ENCODE measurements at regions not wholly inside any gene's neighbourhood (a gene's known extent, or its start where the extent isn't known, plus 50 kb on each side); places are given as distances from the start of the nearest gene placed in this dataset.

- no peak for TF ChIP-seq THAP12 (CRISPR knock-in tag; IDR thresholded peaks at IDR 0.05)
- 2% methylated on average over 4 of the region's 4 CpGs for WGBS (ENCODE audit: insufficient coverage, low coverage, missing lambda C conversion rate)
- ATAC-seq (no peak), FAIRE-seq (no peak), DNase-seq (ENCODE audit: extremely low read depth in 1 of 4, low spot score in 3 of 4) (no peak)
- Histone ChIP-seq H3K27ac (ENCODE audit: extremely low read depth, low read depth, low read length) (no peak overlapping the region), H3K4me1 (replicated peaks in 1 of 2; ENCODE audit: control insufficient read depth in 2 of 2, insufficient read depth in 2 of 2, low read length in 2 of 2) (no peaks in the 10 kb centered on the region), H3K9ac (ENCODE audit: insufficient read depth in 1 of 2, low read depth in 2 of 2, low read length in 2 of 2) (no peak overlapping the region), H3K36me3 (ENCODE audit: control insufficient read depth, insufficient read depth, low read length) (no peaks in the 10 kb centered on the region), H2AFZ (ENCODE audit: low read depth, low read length) (no peak overlapping the region), H4K20me1 (replicated peaks; ENCODE audit: control insufficient read depth, insufficient read depth, low read length) (no peaks in the 10 kb centered on the region; the same call in 1 of the 2 replicates), H3K9me1 (ENCODE audit: control insufficient read depth, insufficient read depth, low read length) (no peaks in the 10 kb centered on the region), H3K79me2 (ENCODE audit: control insufficient read depth, insufficient read depth, low read length) (no peaks in the 10 kb centered on the region), H3K27me3 (ENCODE audit: control insufficient read depth in 2 of 2, insufficient read depth in 2 of 2, low read length in 2 of 2) (no peaks in the 10 kb centered on the region; a peak in 1 of 5 replicates), H3K4me2 (ENCODE audit: insufficient read depth, low read length) (no peak overlapping the region), H3K4me3 (no peak overlapping the region), H3K9me3 (replicated peaks; ENCODE audit: control insufficient read depth, insufficient read depth, low read depth, low read length) (no peaks in the 10 kb centered on the region)
- no TSS peak for BruUV-seq (replicated peaks)
- CTCF ChIA-PET (ENCODE audit: low intra/inter-chr PET ratio), result no interaction called here
- intact Hi-C loops (cut with micrococcal nuclease), result no loop called here
- POLR2A ChIA-PET, result interaction anchor here (0.7 kb wide), 1 partner anchor 217 kb away, joined by 4 read pairs; no protein-coding TSS in a partner anchor
- in situ Hi-C loops (cut with MboI), result no loop called here
Observed at GRCh38 chr11:135017296-135017695, 605.3 kb upstream of the B3GAT1 start.

- FAIRE-seq, result no peak
- Histone ChIP-seq H3K27ac (ENCODE audit: extremely low read depth, low read depth, low read length) (no peak overlapping the region), H4K20me1 (replicated peaks; ENCODE audit: control insufficient read depth, insufficient read depth, low read length) (no peaks in the 10 kb centered on the region; the same call in 1 of the 2 replicates), H3K36me3 (ENCODE audit: control insufficient read depth, insufficient read depth, low read length) (no peaks in the 10 kb centered on the region), H3K4me1 (replicated peaks in 1 of 2; ENCODE audit: control insufficient read depth in 2 of 2, insufficient read depth in 2 of 2, low read length in 2 of 2) (no peaks in the 10 kb centered on the region), H3K9me1 (ENCODE audit: control insufficient read depth, insufficient read depth, low read length) (no peaks in the 10 kb centered on the region), H2AFZ (ENCODE audit: low read depth, low read length) (no peak overlapping the region), H3K9ac (ENCODE audit: insufficient read depth in 1 of 2, low read depth in 2 of 2, low read length in 2 of 2) (no peak overlapping the region), H3K4me2 (ENCODE audit: insufficient read depth, low read length) (no peak overlapping the region), H3K4me3 (no peak overlapping the region), H3K9me3 (replicated peaks; ENCODE audit: control insufficient read depth, insufficient read depth, low read depth, low read length) (no peaks in the 10 kb centered on the region), H3K79me2 (ENCODE audit: control insufficient read depth, insufficient read depth, low read length) (no peaks in the 10 kb centered on the region), H3K27me3 (ENCODE audit: control insufficient read depth in 2 of 2, insufficient read depth in 2 of 2, low read length in 2 of 2) (no peaks in the 10 kb centered on the region; a peak in 1 of 5 replicates)
- CTCF ChIA-PET (ENCODE audit: low intra/inter-chr PET ratio), result no interaction called here
- no TSS peak for BruUV-seq (replicated peaks)
- POLR2A ChIA-PET, result no interaction called here
- no peak for DNase-seq (ENCODE audit: extremely low read depth in 1 of 4, low spot score in 3 of 4)
- intact Hi-C loops (cut with micrococcal nuclease) (no loop called here), in situ Hi-C loops (cut with MboI) (no loop called here)
- 0% methylated on average over 1 of the region's 3 CpGs for WGBS (ENCODE audit: insufficient coverage, low coverage, missing lambda C conversion rate)
- no peak for ATAC-seq
- TF ChIP-seq USF2 (CRISPR knock-in tag; IDR thresholded peaks at IDR 0.05), result no peak
- TF ChIP-seq CLOCK (CRISPR knock-in tag; IDR thresholded peaks at IDR 0.05; ENCODE audit: borderline replicate concordance), result no peak
- no peak for TF ChIP-seq IRF9 (tag; IDR thresholded peaks at IDR 0.05)
- no peak for TF ChIP-seq ZBTB9 (CRISPR knock-in tag; IDR thresholded peaks at IDR 0.05)
Observed at GRCh38 chr11:135015966-135016365, 603.9 kb upstream of the B3GAT1 start.
